ENCODE measurements at regions not wholly inside any gene's neighbourhood (a gene's known extent, or its start where the extent isn't known, plus 50 kb on each side); places are given as distances from the start of the nearest gene placed in this dataset.

GRCh38 chr13:76106763-76107162 lies 470.6 kb downstream of the LMO7 start:
- no peaks in the 10 kb centered on the region for H3K4me1 Mint-ChIP-seq (ENCODE audit: unreplicated experiment)
- no peak overlapping the region for H3K4me3 Mint-ChIP-seq (ENCODE audit: unreplicated experiment)
- H3K27me3 Mint-ChIP-seq (ENCODE audit: unreplicated experiment), result peaks cover 22% of the 10 kb centered on the region
- H3K36me3 Mint-ChIP-seq (ENCODE audit: unreplicated experiment), result no peaks in the 10 kb centered on the region
- DNase-seq (ENCODE audit: extremely low spot score, unreplicated experiment), result no peak
- no peak overlapping the region for H3K27ac Mint-ChIP-seq (ENCODE audit: unreplicated experiment)
- TF ChIP-seq CTCF (IDR thresholded peaks at IDR 0.05), result no peak
- H3K9me3 Mint-ChIP-seq (ENCODE audit: unreplicated experiment), result peaks cover 13% of the 10 kb centered on the region

GRCh38 chr13:76094645-76095044 lies 458.5 kb downstream of the LMO7 start:
- H3K9me3 Mint-ChIP-seq (ENCODE audit: unreplicated experiment), result no peaks in the 10 kb centered on the region
- H3K27me3 Mint-ChIP-seq (ENCODE audit: unreplicated experiment), result peaks cover 30% of the 10 kb centered on the region
- H3K4me1 Mint-ChIP-seq (ENCODE audit: unreplicated experiment), result no peaks in the 10 kb centered on the region
- no peak for DNase-seq (ENCODE audit: extremely low spot score, unreplicated experiment)
- TF ChIP-seq CTCF (IDR thresholded peaks at IDR 0.05), result no peak
- no peak overlapping the region for H3K27ac Mint-ChIP-seq (ENCODE audit: unreplicated experiment)
- no peak overlapping the region for H3K4me3 Mint-ChIP-seq (ENCODE audit: unreplicated experiment)
- no peaks in the 10 kb centered on the region for H3K36me3 Mint-ChIP-seq (ENCODE audit: unreplicated experiment)

- H3K4me1 Mint-ChIP-seq (ENCODE audit: unreplicated experiment), result no peaks in the 10 kb centered on the region
- peaks cover 23% of the 10 kb centered on the region for H3K27me3 Mint-ChIP-seq (ENCODE audit: unreplicated experiment)
- DNase-seq (ENCODE audit: extremely low spot score, unreplicated experiment), result no peak
- H3K36me3 Mint-ChIP-seq (ENCODE audit: unreplicated experiment), result no peaks in the 10 kb centered on the region
- no peak for TF ChIP-seq CTCF (IDR thresholded peaks at IDR 0.05)
- peaks cover 4% of the 10 kb centered on the region for H3K9me3 Mint-ChIP-seq (ENCODE audit: unreplicated experiment)
- H3K27ac Mint-ChIP-seq (ENCODE audit: unreplicated experiment), result no peak overlapping the region
- H3K4me3 Mint-ChIP-seq (ENCODE audit: unreplicated experiment), result no peak overlapping the region
Measured at GRCh38 chr13:76091076-76091475, 454.9 kb downstream of the LMO7 start.

- Mint-ChIP-seq H3K27ac (ENCODE audit: unreplicated experiment) (no peak overlapping the region), H3K36me3 (ENCODE audit: unreplicated experiment) (no peaks in the 10 kb centered on the region), H3K9me3 (ENCODE audit: unreplicated experiment) (peaks cover 4% of the 10 kb centered on the region), H3K27me3 (ENCODE audit: unreplicated experiment) (peaks cover 9% of the 10 kb centered on the region), H3K4me3 (ENCODE audit: unreplicated experiment) (no peak overlapping the region), H3K4me1 (ENCODE audit: unreplicated experiment) (no peaks in the 10 kb centered on the region)
- no peak for DNase-seq (ENCODE audit: extremely low spot score, unreplicated experiment)
- no peak for TF ChIP-seq CTCF (IDR thresholded peaks at IDR 0.05)
Measured at GRCh38 chr13:76086729-76087128, 450.6 kb downstream of the LMO7 start.

DNA sequence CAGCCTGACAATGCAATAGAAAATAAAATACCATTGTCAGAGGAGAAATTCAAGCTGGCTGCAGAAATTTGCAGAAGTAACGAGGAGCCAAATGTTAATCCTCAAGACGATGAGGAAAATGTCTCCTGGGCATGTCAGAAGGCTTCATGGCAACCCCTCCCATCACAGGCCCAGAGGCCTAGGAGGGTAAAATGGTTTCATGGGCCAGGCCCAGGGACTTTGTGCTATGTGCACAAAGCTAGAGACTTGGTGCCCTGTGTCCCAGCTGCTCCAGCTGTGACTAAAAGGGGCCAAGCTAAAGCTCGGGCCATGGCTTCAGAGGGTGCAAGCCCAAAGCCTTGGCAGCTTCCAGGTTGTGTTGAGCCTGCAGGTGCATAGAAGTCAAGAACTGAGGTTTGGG lies 431.7 kb downstream of the LMO7 start:
- H3K4me3 Mint-ChIP-seq (ENCODE audit: unreplicated experiment), result no peak overlapping the region
- H3K4me1 Mint-ChIP-seq (ENCODE audit: unreplicated experiment), result no peaks in the 10 kb centered on the region
- no peak overlapping the region for H3K27ac Mint-ChIP-seq (ENCODE audit: unreplicated experiment)
- TF ChIP-seq CTCF (IDR thresholded peaks at IDR 0.05), result no peak
- H3K36me3 Mint-ChIP-seq (ENCODE audit: unreplicated experiment), result no peaks in the 10 kb centered on the region
- H3K9me3 Mint-ChIP-seq (ENCODE audit: unreplicated experiment), result peaks cover 13% of the 10 kb centered on the region
- peaks cover 5% of the 10 kb centered on the region for H3K27me3 Mint-ChIP-seq (ENCODE audit: unreplicated experiment)
- DNase-seq (ENCODE audit: extremely low spot score, unreplicated experiment), result no peak
